Osteocyte (in vitro differentiated cells): ENCODE measurements at regions not wholly inside any gene's neighbourhood (a gene's known extent, or its start where the extent isn't known, plus 50 kb on each side); places are given as distances from the start of the nearest gene placed in this dataset.

ENCODE experiments used
- DNase-seq: peaks from one replicate; pipeline ENCODE4 v3.0.0; 2021; ENCODE audit warnings: mixed read lengths; ENCODE audit not compliant: unreplicated experiment; ENCODE audit errors: extremely low spot score
- H3K27ac Mint-ChIP-seq: one replicate; pipeline ENCODE4 v1.8.0; 2021; ENCODE audit warnings: mild to moderate bottlenecking, mixed read lengths; ENCODE audit not compliant: unreplicated experiment
- H3K27me3 Mint-ChIP-seq: one replicate; pipeline ENCODE4 v1.8.0; 2021; ENCODE audit warnings: mixed read lengths; ENCODE audit not compliant: unreplicated experiment
- H3K36me3 Mint-ChIP-seq: one replicate; pipeline ENCODE4 v1.8.0; 2021; ENCODE audit warnings: mixed read lengths; ENCODE audit not compliant: unreplicated experiment
- H3K4me1 Mint-ChIP-seq: one replicate; pipeline ENCODE4 v1.8.0; 2021; ENCODE audit warnings: mixed read lengths; ENCODE audit not compliant: unreplicated experiment
- H3K4me3 Mint-ChIP-seq: one replicate; pipeline ENCODE4 v1.8.0; 2021; ENCODE audit warnings: mild to moderate bottlenecking, moderate library complexity, mixed read lengths; ENCODE audit not compliant: unreplicated experiment
- H3K9me3 Mint-ChIP-seq: one replicate; pipeline ENCODE4 v1.8.0; 2021; ENCODE audit warnings: mixed read lengths; ENCODE audit not compliant: unreplicated experiment
- TF ChIP-seq, protein P1 (sequence below): fragments of 200-600 bp; sonication (generic); IDR thresholded peaks from 2 replicates; pipeline ENCODE4 v1.5.0; 2021; ENCODE audit warnings: antibody characterized with exemption, mild to moderate bottlenecking, moderate library complexity

DNA sequence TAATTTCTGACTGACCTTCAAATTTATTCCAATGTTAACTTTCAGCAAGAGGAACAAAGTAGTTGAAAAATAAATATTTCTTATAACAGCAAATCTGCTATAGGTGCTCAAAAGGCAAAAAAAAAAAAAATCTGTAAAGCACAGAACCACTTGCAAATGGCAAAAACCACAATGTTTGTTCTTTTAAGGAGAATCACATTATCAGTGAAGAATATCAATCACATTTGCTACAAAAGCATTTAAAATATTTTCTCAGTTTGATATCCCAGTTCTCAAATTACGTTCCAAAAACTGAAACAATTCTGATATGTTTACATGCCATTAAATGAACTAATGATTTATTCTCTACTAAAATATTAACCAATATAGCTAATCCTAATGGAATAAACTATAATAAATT is 163.3 kb downstream of the METTL4 start:
- Mint-ChIP-seq H3K27me3 (no peaks in the 10 kb centered on the region), H3K27ac (no peak overlapping the region), H3K4me3 (no peak overlapping the region), H3K9me3 (no peaks in the 10 kb centered on the region), H3K4me1 (no peaks in the 10 kb centered on the region), H3K36me3 (no peaks in the 10 kb centered on the region)
- no peak for DNase-seq
- TF ChIP-seq, protein P1, sequence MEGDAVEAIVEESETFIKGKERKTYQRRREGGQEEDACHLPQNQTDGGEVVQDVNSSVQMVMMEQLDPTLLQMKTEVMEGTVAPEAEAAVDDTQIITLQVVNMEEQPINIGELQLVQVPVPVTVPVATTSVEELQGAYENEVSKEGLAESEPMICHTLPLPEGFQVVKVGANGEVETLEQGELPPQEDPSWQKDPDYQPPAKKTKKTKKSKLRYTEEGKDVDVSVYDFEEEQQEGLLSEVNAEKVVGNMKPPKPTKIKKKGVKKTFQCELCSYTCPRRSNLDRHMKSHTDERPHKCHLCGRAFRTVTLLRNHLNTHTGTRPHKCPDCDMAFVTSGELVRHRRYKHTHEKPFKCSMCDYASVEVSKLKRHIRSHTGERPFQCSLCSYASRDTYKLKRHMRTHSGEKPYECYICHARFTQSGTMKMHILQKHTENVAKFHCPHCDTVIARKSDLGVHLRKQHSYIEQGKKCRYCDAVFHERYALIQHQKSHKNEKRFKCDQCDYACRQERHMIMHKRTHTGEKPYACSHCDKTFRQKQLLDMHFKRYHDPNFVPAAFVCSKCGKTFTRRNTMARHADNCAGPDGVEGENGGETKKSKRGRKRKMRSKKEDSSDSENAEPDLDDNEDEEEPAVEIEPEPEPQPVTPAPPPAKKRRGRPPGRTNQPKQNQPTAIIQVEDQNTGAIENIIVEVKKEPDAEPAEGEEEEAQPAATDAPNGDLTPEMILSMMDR: no peak

DNA sequence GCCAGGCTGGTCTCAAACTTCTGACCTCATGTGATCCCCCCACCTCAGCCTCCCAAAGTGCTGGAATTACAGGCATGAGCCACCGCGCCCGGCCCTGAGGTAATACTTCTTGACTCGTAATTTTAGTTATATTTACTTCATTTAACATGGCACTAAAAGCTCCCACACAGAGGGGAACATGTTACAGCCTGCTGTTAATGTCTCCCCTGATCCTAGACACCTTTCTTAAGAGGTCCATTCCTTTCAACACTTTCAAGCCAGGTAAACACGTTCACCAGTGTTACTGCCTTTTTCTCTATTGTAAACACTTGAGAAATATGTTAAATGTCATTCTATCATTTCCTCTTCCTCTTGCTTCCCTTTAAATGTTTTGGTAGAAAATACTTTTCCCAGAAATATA is 161.4 kb downstream of the METTL4 start:
- Mint-ChIP-seq H3K27me3 (no peaks in the 10 kb centered on the region), H3K4me3 (no peak overlapping the region), H3K36me3 (no peaks in the 10 kb centered on the region), H3K9me3 (no peaks in the 10 kb centered on the region), H3K4me1 (no peaks in the 10 kb centered on the region), H3K27ac (no peak overlapping the region)
- TF ChIP-seq, protein P1: no peak
- no peak for DNase-seq

DNA sequence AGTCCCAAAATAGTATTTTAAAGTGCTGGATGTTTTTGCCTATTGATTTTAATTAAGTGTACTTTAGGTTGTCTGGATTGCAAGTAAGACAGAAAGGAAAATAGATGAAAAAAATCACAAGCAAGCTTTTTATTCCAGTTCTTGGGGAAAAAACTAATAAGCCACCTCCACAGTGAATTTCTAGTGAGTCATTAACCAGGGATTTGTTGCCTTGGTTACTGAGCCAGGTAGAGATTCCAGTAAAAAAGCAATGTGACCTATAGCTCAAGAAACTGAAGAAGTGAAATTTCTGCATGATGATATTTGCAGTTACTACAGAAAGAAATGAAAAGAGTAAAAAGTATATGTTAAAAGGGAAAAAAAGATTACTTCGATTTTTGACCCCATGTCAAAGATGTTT is 160.6 kb downstream of the METTL4 start:
- TF ChIP-seq, protein P1: no peak
- H3K9me3 Mint-ChIP-seq: no peaks in the 10 kb centered on the region
- H3K36me3 Mint-ChIP-seq: no peaks in the 10 kb centered on the region
- no peak for DNase-seq
- no peaks in the 10 kb centered on the region for H3K4me1 Mint-ChIP-seq
- no peak overlapping the region for H3K27ac Mint-ChIP-seq
- H3K27me3 Mint-ChIP-seq: no peaks in the 10 kb centered on the region
- no peak overlapping the region for H3K4me3 Mint-ChIP-seq

DNA sequence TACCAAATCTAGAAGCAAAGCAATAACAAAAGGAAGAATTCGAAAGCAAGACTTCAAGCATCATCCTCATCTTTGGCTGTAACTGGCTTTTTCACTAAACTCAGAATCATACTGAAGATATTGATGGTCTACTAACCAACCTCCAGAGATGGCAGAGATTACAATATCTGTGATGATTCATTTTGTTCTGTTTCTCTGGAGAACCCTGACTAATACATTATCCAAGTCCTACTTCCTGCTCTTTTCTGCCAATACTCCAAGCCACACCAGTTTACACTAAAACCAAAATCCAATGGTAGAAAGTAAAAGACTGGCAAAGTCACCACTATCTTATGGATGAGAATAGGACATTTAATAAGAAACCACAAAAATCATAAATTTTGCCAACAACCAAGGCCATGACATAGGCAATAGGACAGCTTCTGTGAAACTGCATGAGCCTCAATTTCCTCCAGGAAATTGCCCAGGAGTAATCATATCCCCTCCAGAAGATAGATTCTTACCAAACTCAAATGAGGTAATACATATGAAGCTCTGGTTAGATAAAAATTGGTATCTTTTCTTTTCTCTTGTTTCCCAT is 159.8 kb downstream of the METTL4 start:
- DNase-seq: no peak
- TF ChIP-seq, protein P1: no peak
- Mint-ChIP-seq H3K4me1 (no peaks in the 10 kb centered on the region), H3K36me3 (no peaks in the 10 kb centered on the region), H3K9me3 (no peaks in the 10 kb centered on the region), H3K27me3 (no peaks in the 10 kb centered on the region), H3K4me3 (no peak overlapping the region), H3K27ac (no peak overlapping the region)

DNA sequence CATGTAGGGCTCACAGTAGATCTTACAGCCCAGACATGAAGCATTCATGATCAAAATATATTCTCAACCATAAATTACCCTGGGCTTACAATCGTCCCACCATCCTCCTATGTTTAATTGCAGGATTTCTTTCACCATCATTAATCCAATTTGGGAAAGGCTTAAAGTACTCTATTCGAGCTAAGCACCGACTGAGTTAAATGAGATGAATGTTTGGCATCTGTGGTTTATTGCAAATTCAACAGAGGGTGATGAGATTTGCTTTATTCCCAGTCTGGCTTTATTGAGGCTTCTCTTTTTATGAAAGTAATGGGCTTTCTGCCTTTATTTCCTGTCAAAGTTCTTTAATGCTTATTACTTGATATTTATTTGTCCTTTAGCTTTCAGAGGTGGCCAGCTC is 159.0 kb downstream of the METTL4 start:
- DNase-seq: no peak
- Mint-ChIP-seq H3K27ac (no peak overlapping the region), H3K9me3 (no peaks in the 10 kb centered on the region), H3K27me3 (no peaks in the 10 kb centered on the region), H3K4me1 (no peaks in the 10 kb centered on the region), H3K4me3 (no peak overlapping the region), H3K36me3 (no peaks in the 10 kb centered on the region)
- TF ChIP-seq, protein P1: no peak
